ENCODE measurements at regions not wholly inside any gene's neighbourhood (a gene's known extent, or its start where the extent isn't known, plus 50 kb on each side); places are given as distances from the start of the nearest gene placed in this dataset.

- TF ChIP-seq CTCF (IDR thresholded peaks at IDR 0.05) = no peak
- TF ChIP-seq EP300 (IDR thresholded peaks at IDR 0.05) = no peak
- no peak for TF ChIP-seq POLR2A (IDR thresholded peaks at IDR 0.05)
- Histone ChIP-seq H3K4me1 (peaks cover 0 to 26% (median 0%) of the 10 kb centered on the region in 4 donors), H3K27ac (no peak overlapping the region), H3K9me3 (no peaks in the 10 kb centered on the region), H3K36me3 (no peaks in the 10 kb centered on the region), H3K4me3 (no peak overlapping the region), H3K27me3 (no peaks in the 10 kb centered on the region)
- 91 to 92% methylated on average over 4 of the region's 4 CpGs for WGBS, 2 donors
- no peak for DNase-seq (ENCODE audit: low spot score in 2 of 2)
Measured at GRCh38 chr20:39266989-39267388, 304.8 kb downstream of the DHX35 start.

- peaks cover 0 to 14% (median 0%) of the 10 kb centered on the region in 4 donors for H3K4me1 ChIP-seq
- H3K9me3 ChIP-seq = no peaks in the 10 kb centered on the region
- H3K27me3 ChIP-seq = no peaks in the 10 kb centered on the region
- no peak for TF ChIP-seq EP300 (IDR thresholded peaks at IDR 0.05)
- TF ChIP-seq CTCF (IDR thresholded peaks at IDR 0.05) = peak; percentile 66 to 81 (median 72)
- no peak for TF ChIP-seq POLR2A (IDR thresholded peaks at IDR 0.05)
- no peak overlapping the region for H3K4me3 ChIP-seq
- WGBS, 2 donors = 7% methylated on average over 3 of the region's 3 CpGs
- DNase-seq (ENCODE audit: low spot score in 2 of 2) = peak in 1 of 2 donors; percentile 47
- H3K36me3 ChIP-seq = no peaks in the 10 kb centered on the region
- no peak overlapping the region for H3K27ac ChIP-seq
Measured at GRCh38 chr20:39264506-39265172, 302.5 kb downstream of the DHX35 start.

DNA sequence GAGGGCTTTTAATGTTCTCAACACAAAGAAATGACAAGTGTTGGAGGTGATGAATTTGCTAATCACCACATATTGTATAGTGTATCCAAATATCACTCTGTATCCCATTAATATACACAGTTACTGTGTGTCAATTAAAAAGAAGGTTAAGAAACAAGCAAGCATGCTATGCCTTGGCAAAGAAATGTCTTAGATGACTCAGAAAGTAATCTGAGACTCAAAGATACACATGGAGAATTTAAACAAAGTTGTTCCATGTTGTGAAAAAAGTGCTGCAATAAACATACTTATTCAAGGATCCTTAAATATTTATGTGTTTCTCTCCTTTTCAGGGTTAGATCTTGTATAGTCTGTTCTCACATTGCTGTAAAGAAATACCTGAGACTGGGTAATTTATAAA, 300.9 kb downstream of the DHX35 start:
- no peaks in the 10 kb centered on the region for H3K4me1 ChIP-seq
- no peaks in the 10 kb centered on the region for H3K36me3 ChIP-seq
- no peak overlapping the region for H3K4me3 ChIP-seq
- TF ChIP-seq POLR2A (IDR thresholded peaks at IDR 0.05) (no peak), CTCF (IDR thresholded peaks at IDR 0.05) (no peak), EP300 (IDR thresholded peaks at IDR 0.05) (no peak)
- no peak for DNase-seq (ENCODE audit: low spot score in 2 of 2)
- no peak overlapping the region for H3K27ac ChIP-seq
- no peaks in the 10 kb centered on the region for H3K27me3 ChIP-seq
- no peaks in the 10 kb centered on the region for H3K9me3 ChIP-seq

- DNase-seq (ENCODE audit: low spot score in 2 of 2) = no peak
- Histone ChIP-seq H3K9me3 (no peaks in the 10 kb centered on the region), H3K27ac (no peak overlapping the region), H3K27me3 (no peaks in the 10 kb centered on the region), H3K4me1 (no peaks in the 10 kb centered on the region), H3K36me3 (no peaks in the 10 kb centered on the region), H3K4me3 (no peak overlapping the region)
- TF ChIP-seq POLR2A (IDR thresholded peaks at IDR 0.05) = no peak
- no peak for TF ChIP-seq EP300 (IDR thresholded peaks at IDR 0.05)
- 92 to 100% methylated on average over 2 of the region's 2 CpGs for WGBS, 2 donors
Measured at GRCh38 chr20:39259808-39260207, 297.7 kb downstream of the DHX35 start.

DNA sequence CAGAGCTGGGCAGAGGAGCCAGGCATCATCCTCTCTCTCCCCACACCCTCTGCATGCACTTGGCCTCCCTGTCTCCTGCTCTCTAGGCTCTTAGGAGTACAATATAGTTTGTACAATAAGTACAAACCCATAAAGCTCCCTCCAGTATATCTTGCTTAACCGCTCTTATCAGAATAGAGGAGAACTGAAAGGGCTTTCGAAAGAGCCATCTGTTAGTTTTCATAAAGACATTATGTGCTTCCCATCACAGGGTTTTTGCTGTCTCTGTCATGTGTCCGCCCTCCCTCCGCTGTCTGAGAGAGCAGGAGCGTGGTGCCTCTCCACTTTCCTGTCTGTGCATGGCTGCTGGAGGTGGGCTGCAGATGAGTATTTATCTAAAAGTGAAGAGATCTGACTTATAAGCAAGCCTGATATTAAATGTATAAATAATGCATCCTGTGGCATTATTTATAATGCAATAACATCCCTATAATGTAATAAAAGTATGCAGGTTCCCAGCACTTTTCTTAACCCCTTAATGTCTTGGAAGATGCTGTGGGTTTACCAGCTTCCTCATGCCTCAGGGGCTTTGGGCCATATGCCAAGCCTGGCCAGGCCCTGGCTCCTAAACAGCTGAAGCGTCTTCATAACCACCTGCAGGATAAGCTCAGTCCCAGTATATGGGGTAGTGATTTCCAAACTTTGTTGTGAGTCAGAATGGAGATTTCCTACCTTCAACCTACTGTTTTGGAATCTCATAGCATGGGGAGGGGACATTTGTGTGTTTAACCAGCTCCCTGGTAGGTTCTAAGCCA, 297.1 kb downstream of the DHX35 start:
- no peak for DNase-seq (ENCODE audit: low spot score in 2 of 2)
- H3K27me3 ChIP-seq = no peaks in the 10 kb centered on the region
- H3K4me3 ChIP-seq = no peak overlapping the region
- no peaks in the 10 kb centered on the region for H3K4me1 ChIP-seq
- 70 to 80% methylated on average over 6 of the region's 6 CpGs for WGBS, 2 donors
- H3K9me3 ChIP-seq = no peaks in the 10 kb centered on the region
- no peaks in the 10 kb centered on the region for H3K36me3 ChIP-seq
- no peak overlapping the region for H3K27ac ChIP-seq
- TF ChIP-seq POLR2A (IDR thresholded peaks at IDR 0.05) (no peak), CTCF (IDR thresholded peaks at IDR 0.05) (no peak), EP300 (IDR thresholded peaks at IDR 0.05) (no peak)

Measured in tibial nerve (tissue), 4 donors.